ENCODE measurements at regions not wholly inside any gene's neighbourhood (a gene's known extent, or its start where the extent isn't known, plus 50 kb on each side); places are given as distances from the start of the nearest gene placed in this dataset.
"Not testable (repeated sequence)": the region's sequence is repeated elsewhere in the genome, so short reads cannot be mapped to it uniquely, and the experiment has no call there.

- TF ChIP-seq GLIS3 (CRISPR knock-in tag; IDR thresholded peaks at IDR 0.05); ARNTL (CRISPR knock-in tag; IDR thresholded peaks at IDR 0.05; ENCODE audit: borderline replicate concordance, low read depth); CSRNP3 (CRISPR knock-in tag; IDR thresholded peaks at IDR 0.05); ZC3H10 (CRISPR knock-in tag; IDR thresholded peaks at IDR 0.05); ZNF8 (CRISPR knock-in tag; IDR thresholded peaks at IDR 0.05); ESRRG (CRISPR knock-in tag; IDR thresholded peaks at IDR 0.05); ISL1 (CRISPR knock-in tag; IDR thresholded peaks at IDR 0.05); ZFP30 (CRISPR knock-in tag; IDR thresholded peaks at IDR 0.05); RARB (CRISPR knock-in tag; IDR thresholded peaks at IDR 0.05); POU6F1 (CRISPR knock-in tag; IDR thresholded peaks at IDR 0.05; ENCODE audit: borderline replicate concordance, low read depth); ZFP3 (CRISPR knock-in tag; IDR thresholded peaks at IDR 0.05); TSHZ2 (CRISPR knock-in tag; IDR thresholded peaks at IDR 0.05); BACH2 (CRISPR knock-in tag; IDR thresholded peaks at IDR 0.05; ENCODE audit: borderline replicate concordance): not testable (repeated sequence)
These were observed 414.4 kb upstream of the CDH20 start for GRCh38 chr18:60918862-60919261.

Measured in SK-N-SH treated with all-trans-retinoic acid at 6 μM for 48 hours (cell line).